H7 (cell line): ENCODE measurements at regions not wholly inside any gene's neighbourhood (a gene's known extent, or its start where the extent isn't known, plus 50 kb on each side); places are given as distances from the start of the nearest gene placed in this dataset.

ENCODE experiments used
- DNase-seq: peaks from one replicate; pipeline ENCODE4 v3.0.0; 2012
- H3K27me3 ChIP-seq: 2 replicates; pipeline ENCODE4 v1.6.0; 2011; ENCODE audit warnings: mild to moderate bottlenecking, low read length; ENCODE audit not compliant: control insufficient read depth, insufficient read depth
- H3K36me3 ChIP-seq: replicated peaks from 2 replicates; pipeline ENCODE4 v1.5.1; 2011; ENCODE audit warnings: low read length; ENCODE audit not compliant: control insufficient read depth, insufficient read depth
- H3K4me3 ChIP-seq: 2 replicates; pipeline ENCODE4 v1.5.1; 2011; ENCODE audit warnings: low read depth, mild to moderate bottlenecking, control low read depth, low read length, moderate library complexity; ENCODE audit not compliant: insufficient read depth

GRCh38 chr5:125254267-125254666 lies 507.8 kb upstream of the ZNF608 start:
- Histone ChIP-seq H3K36me3 (no peaks in the 10 kb centered on the region), H3K4me3 (no peak overlapping the region), H3K27me3 (no peaks in the 10 kb centered on the region)
- no peak for DNase-seq

- H3K4me3 ChIP-seq: no peak overlapping the region
- no peak for DNase-seq
- no peaks in the 10 kb centered on the region for H3K27me3 ChIP-seq
- H3K36me3 ChIP-seq: no peaks in the 10 kb centered on the region
Measured at GRCh38 chr5:125256296-125256695, 509.9 kb upstream of the ZNF608 start.

- DNase-seq: no peak
- Histone ChIP-seq H3K27me3 (no peaks in the 10 kb centered on the region), H3K4me3 (no peak overlapping the region), H3K36me3 (no peaks in the 10 kb centered on the region)
Measured at GRCh38 chr5:125257057-125257972, 510.9 kb upstream of the ZNF608 start.

GRCh38 chr5:125257997-125258396 lies 511.6 kb upstream of the ZNF608 start:
- Histone ChIP-seq H3K4me3 (no peak overlapping the region), H3K36me3 (no peaks in the 10 kb centered on the region), H3K27me3 (no peaks in the 10 kb centered on the region)
- no peak for DNase-seq

GRCh38 chr5:125258615-125259014 lies 512.2 kb upstream of the ZNF608 start:
- no peaks in the 10 kb centered on the region for H3K36me3 ChIP-seq
- H3K4me3 ChIP-seq: no peak overlapping the region
- no peaks in the 10 kb centered on the region for H3K27me3 ChIP-seq
- no peak for DNase-seq

- H3K4me3 ChIP-seq: no peak overlapping the region
- no peaks in the 10 kb centered on the region for H3K36me3 ChIP-seq
- no peak for DNase-seq
- no peaks in the 10 kb centered on the region for H3K27me3 ChIP-seq
Measured at GRCh38 chr5:125261505-125262250, 515.2 kb upstream of the ZNF608 start.

- Histone ChIP-seq H3K27me3 (no peaks in the 10 kb centered on the region), H3K36me3 (no peaks in the 10 kb centered on the region)
Measured at GRCh38 chr5:125262782-125263181, 516.3 kb upstream of the ZNF608 start.

GRCh38 chr5:125263356-125263755 lies 516.9 kb upstream of the ZNF608 start:
- H3K4me3 ChIP-seq: no peak overlapping the region
- H3K36me3 ChIP-seq: no peaks in the 10 kb centered on the region
- H3K27me3 ChIP-seq: no peaks in the 10 kb centered on the region
- no peak for DNase-seq

More at GRCh38 chr5:125262782-125263181, 516.3 kb upstream of the ZNF608 start:
- H3K4me3 ChIP-seq: no peak overlapping the region
- DNase-seq: no peak

- Histone ChIP-seq H3K4me3 (no peak overlapping the region), H3K36me3 (no peaks in the 10 kb centered on the region), H3K27me3 (no peaks in the 10 kb centered on the region)
- DNase-seq: no peak
Measured at GRCh38 chr5:125266106-125266505, 519.7 kb upstream of the ZNF608 start.

GRCh38 chr5:125267636-125268248 lies 521.3 kb upstream of the ZNF608 start:
- no peak for DNase-seq

GRCh38 chr5:125269926-125270325 lies 523.5 kb upstream of the ZNF608 start:
- Histone ChIP-seq H3K36me3 (no peaks in the 10 kb centered on the region), H3K4me3 (no peak overlapping the region), H3K27me3 (no peaks in the 10 kb centered on the region)
- no peak for DNase-seq

More at GRCh38 chr5:125267636-125268248, 521.3 kb upstream of the ZNF608 start:
- Histone ChIP-seq H3K4me3 (no peak overlapping the region), H3K27me3 (no peaks in the 10 kb centered on the region), H3K36me3 (no peaks in the 10 kb centered on the region)

- Histone ChIP-seq H3K4me3 (no peak overlapping the region), H3K27me3 (no peaks in the 10 kb centered on the region), H3K36me3 (no peaks in the 10 kb centered on the region)
- no peak for DNase-seq
Measured at GRCh38 chr5:125272357-125272756, 525.9 kb upstream of the ZNF608 start.

- H3K36me3 ChIP-seq: no peaks in the 10 kb centered on the region
- H3K27me3 ChIP-seq: no peaks in the 10 kb centered on the region
- no peak for DNase-seq
- no peak overlapping the region for H3K4me3 ChIP-seq
Measured at GRCh38 chr5:125274211-125274610, 527.8 kb upstream of the ZNF608 start.

- Histone ChIP-seq H3K27me3 (no peaks in the 10 kb centered on the region), H3K4me3 (no peak overlapping the region), H3K36me3 (no peaks in the 10 kb centered on the region)
- no peak for DNase-seq
Measured at GRCh38 chr5:125274938-125275724, 528.7 kb upstream of the ZNF608 start.
